HG02973 (cell line): ENCODE measurements at regions not wholly inside any gene's neighbourhood (a gene's known extent, or its start where the extent isn't known, plus 50 kb on each side); places are given as distances from the start of the nearest gene placed in this dataset.

Experiments
- ATAC-seq: cut with Tn5 transposase; IDR thresholded peaks from one replicate; pipeline ENCODE4 v1.9.1; 2021; ENCODE audit warnings: moderate library complexity; ENCODE audit not compliant: unreplicated experiment

GRCh38 chr2:120785228-120785966 is 49.7 kb downstream of the GLI2 start:
- no peak for ATAC-seq

GRCh38 chr2:120786038-120786960 is 50.6 kb downstream of the GLI2 start:
- no peak for ATAC-seq

- no peak for ATAC-seq
Measured at GRCh38 chr2:120787111-120787821, 51.6 kb downstream of the GLI2 start.

GRCh38 chr2:120787822-120788700 is 52.4 kb downstream of the GLI2 start:
- no peak for ATAC-seq

- no peak for ATAC-seq
Measured at GRCh38 chr2:120791243-120791961, 55.7 kb downstream of the GLI2 start.

- no peak for ATAC-seq
Measured at GRCh38 chr2:120791962-120792297, 56.3 kb downstream of the GLI2 start.

GRCh38 chr2:120793682-120794403 is 58.2 kb downstream of the GLI2 start:
- ATAC-seq = no peak

- ATAC-seq = no peak
Measured at GRCh38 chr2:120794716-120795115, 59.0 kb downstream of the GLI2 start.

GRCh38 chr2:120796094-120796493 is 60.4 kb downstream of the GLI2 start:
- no peak for ATAC-seq

- ATAC-seq = no peak
Measured at GRCh38 chr2:120797421-120798221, 62.0 kb downstream of the GLI2 start.

GRCh38 chr2:120798567-120799247 is 63.0 kb downstream of the GLI2 start:
- ATAC-seq = no peak

GRCh38 chr2:120802158-120802557 is 66.5 kb downstream of the GLI2 start:
- no peak for ATAC-seq

- ATAC-seq = no peak
Measured at GRCh38 chr2:120802867-120803484, 67.3 kb downstream of the GLI2 start.

- no peak for ATAC-seq
Measured at GRCh38 chr2:120803764-120804335, 68.2 kb downstream of the GLI2 start.

GRCh38 chr2:120804459-120804858 is 68.8 kb downstream of the GLI2 start:
- ATAC-seq = no peak

- no peak for ATAC-seq
Measured at GRCh38 chr2:120805011-120805410, 69.3 kb downstream of the GLI2 start.

GRCh38 chr2:120805602-120806001 is 69.9 kb downstream of the GLI2 start:
- ATAC-seq = no peak
